Myocyte (in vitro differentiated cells): ENCODE measurements at regions not wholly inside any gene's neighbourhood (a gene's known extent, or its start where the extent isn't known, plus 50 kb on each side); places are given as distances from the start of the nearest gene placed in this dataset.

ENCODE experiments used
- DNase-seq: peaks from one replicate; pipeline ENCODE4 v3.0.0-alpha.2; 2012; ENCODE audit warnings: low read depth

- DNase-seq, result no peak
Observed at GRCh38 chr12:125651625-125652024, 586.4 kb downstream of the AACS start.

- no peak for DNase-seq
Observed at GRCh38 chr12:125652681-125653080, 587.4 kb downstream of the AACS start.

DNA sequence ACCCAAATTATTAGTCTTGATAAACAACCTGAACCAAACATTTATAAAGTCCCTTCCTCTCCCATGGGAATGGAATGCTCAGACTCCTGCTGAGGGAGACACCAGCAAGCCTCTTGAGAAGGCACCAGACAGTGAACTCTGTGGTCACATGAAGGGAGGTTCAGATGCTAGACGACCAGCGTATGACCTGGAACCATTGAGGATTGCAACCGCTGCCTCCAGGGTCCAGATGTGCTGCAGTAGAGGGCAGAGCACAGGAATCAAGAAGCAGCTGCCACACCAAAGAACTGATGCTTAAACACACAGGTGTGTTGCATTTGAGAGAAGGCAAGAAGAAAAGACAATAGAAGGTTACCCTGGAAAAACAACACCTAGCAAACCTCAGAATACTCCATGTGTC is 592.4 kb downstream of the AACS start:
- no peak for DNase-seq

DNA sequence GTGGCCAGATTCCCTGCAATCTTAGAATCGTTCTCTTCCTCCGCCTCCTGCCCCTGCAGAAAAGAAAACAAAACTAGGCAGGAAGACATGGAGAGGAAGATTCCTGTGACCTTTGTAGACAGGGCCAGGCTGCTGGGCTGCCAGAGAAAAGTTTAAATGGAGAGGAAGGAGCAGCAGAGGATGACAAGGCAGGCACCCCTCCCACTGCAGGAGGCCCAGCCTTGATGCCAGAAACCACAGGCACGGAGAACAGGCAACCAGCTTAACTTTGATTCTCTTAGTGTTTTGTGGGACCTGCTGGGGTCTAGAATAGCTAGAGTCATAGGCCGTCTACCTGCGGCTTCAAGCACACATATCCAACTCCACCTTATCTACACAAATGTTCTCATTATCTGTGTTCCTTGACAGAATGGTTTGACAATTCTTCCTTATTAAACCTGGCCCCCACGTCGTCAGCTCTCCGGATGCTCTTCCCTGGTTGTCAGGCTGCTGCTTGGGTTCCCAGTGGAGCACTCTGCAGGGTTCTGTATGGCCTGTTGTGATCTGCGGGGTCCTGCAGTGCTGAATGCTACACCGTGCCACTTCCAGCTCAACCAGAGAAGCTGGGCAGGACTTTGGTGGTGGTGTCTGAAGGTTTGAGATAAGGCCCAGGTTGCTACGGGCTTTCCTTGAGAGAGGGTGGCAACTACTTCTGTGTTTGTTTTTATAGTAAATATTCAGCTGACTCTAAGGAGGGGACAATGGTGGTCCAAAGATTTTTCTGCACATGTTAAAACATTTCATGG is 609.5 kb downstream of the AACS start:
- DNase-seq, result no peak

- no peak for DNase-seq
Observed at GRCh38 chr12:125676366-125676765, 611.1 kb downstream of the AACS start.

- no peak for DNase-seq
Observed at GRCh38 chr12:125677829-125678228, 612.6 kb downstream of the AACS start.

DNA sequence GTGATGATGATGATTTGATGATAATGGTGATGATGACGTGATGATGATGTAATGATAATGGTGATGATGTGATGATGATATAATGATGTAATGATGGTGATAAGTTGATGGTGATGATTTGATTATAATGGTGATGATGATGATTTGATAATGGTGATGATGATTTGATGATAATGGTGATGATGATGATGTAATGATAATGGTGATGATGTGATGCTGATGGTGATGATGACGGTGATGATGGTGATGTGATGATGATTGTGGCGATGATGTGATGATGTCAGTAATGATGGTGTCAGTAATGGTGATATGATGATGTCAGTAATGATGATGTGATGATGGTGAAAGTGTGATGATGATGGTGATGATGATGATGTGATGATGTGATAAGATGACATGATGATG is 613.4 kb downstream of the AACS start:
- no peak for DNase-seq

- DNase-seq, result no peak
Observed at GRCh38 chr12:125683748-125684381, 618.6 kb downstream of the AACS start.

DNA sequence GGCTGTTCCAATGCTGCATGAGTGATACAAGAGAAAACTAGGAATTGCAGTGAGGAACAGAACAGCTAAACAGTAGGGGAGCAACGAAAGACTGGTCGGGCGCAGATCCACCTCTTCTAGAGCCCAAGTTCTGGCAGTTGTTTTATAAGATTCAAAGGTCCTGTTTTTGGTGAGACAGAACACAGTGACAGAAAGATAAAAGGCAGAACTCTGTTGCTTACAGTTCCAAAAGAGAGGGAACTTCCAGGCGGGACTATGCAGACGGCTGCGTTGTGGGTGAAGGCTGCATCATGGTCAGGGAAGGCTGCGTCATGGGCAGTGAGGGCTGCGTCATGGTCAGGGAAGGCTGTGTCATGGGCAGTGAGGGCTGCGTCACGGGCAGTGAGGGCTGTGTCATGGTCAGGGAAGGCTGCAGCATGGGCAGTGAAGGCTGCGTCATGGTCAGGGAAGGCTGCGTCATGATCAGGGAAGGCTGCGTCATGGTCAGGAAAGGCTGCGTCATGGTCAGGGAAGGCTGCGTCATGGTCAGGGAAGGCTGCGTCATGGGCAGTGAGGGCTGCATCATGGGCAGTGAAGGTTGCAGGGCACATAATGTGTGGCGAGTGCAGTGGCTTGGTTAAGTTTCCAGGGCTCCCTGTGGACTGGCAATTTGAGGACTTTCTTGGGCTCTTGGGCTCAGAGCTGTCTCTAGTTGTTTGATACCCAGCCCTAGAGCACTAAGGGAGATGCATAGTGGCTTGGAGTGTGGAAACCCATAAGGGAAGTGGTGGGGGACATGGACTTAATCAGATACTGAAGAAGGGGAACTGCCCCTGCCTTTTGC is 619.9 kb downstream of the AACS start:
- DNase-seq, result no peak

- DNase-seq, result no peak
Observed at GRCh38 chr12:125685915-125686314, 620.7 kb downstream of the AACS start.

- DNase-seq, result no peak
Observed at GRCh38 chr12:125687403-125687802, 622.2 kb downstream of the AACS start.

GRCh38 chr12:125687820-125688219 is 622.6 kb downstream of the AACS start:
- DNase-seq, result no peak

- DNase-seq, result no peak
Observed at GRCh38 chr12:125688223-125688622, 623.0 kb downstream of the AACS start.

DNA sequence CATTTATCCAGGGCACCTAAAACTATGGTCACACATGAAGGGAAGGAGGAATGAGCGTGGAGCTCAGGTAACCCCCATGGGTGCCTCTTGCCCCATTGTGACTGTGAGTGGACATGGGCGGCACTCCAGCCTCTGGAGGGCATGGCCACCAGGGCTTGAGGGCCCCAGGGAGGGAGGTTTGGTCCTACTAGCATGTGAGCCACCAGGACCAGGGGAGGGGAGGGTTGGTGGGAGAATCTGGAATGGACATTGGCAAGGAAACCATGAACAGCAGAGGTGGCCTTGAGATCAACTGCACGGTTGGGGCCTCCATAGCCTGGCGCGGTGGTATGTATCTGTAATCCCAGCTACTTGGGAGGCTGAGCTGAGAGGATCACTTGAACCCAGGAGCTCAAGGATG is 623.6 kb downstream of the AACS start:
- no peak for DNase-seq

DNA sequence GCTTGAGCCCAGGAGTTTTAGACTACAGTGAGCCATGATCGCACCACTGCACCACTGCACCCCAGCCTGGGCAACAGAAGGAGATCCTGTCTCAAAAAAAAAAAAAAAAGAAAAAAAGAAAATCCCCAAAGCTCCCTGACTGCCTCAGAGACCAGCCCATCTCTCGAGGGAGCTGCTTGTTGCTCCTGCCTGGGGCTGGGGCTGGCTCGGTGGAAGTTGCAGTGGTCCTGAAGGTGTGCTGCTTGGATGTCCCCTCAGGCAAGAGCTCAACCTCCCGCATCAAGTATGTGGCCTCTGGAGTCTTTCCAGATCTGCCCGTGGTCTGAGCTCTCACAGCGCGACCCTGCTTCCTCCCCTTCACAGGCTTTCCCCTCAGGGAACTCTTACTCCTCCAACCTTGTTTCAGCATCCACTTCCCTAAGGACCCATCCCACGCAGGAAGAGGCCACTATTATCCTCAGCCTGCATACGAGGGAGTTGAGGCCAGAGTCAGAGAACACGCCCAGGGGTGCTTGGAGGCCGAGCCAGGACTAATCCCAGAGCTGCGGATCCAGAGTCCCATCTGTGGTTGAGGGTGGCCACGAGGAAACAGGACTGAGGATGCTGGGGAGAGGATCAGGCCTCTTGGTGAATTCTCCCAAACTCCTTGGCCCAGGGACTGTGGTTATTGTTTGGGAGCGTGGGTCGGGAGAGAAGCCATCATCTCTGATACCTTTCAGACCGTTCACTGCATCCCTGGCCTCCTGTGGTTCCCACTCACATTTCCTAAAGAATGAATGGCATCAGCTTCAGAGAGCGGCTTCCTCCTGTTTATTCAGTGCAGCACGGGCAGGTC is 624.6 kb downstream of the AACS start:
- DNase-seq, result no peak

- DNase-seq, result no peak
Observed at GRCh38 chr12:125690841-125691240, 625.6 kb downstream of the AACS start.

- no peak for DNase-seq
Observed at GRCh38 chr12:125696054-125696453, 630.8 kb downstream of the AACS start.

DNA sequence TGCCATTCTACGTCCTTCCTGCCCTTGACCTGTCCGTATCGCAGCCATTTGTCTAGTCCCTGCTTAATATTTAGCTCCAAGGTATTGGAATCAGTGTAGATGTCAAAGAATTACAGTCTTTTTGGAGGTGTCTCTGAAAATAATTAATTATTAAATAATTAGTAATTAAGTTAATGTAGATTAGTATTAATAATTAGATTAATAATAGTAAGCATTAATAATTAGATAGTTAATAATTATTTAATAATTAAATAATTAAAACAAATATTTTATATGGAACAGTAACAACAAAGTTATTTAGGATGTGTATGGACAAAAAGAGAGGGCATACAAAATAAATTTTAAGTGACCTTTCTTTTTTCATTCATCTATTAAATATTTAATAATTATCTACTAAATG is 639.6 kb downstream of the AACS start:
- DNase-seq, result no peak

DNA sequence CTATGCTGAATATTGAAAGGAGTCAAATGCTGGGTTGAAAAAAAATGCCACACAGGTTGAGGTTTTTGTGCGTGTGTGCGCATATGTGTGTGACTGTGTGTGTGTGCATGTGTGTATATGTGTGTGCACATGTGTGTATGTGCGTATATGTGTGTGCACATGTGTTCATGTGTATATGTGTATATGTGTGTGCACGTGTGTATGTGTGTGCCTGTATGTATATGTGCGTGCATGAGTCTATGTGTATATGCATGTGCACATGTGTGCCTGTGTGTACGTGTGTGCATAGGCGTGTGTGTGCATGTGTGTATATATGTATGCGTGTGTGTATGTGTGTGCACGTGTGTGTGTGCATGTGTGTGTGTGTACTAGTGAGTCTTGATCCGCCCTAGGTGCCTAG is 655.7 kb downstream of the AACS start:
- no peak for DNase-seq

DNA sequence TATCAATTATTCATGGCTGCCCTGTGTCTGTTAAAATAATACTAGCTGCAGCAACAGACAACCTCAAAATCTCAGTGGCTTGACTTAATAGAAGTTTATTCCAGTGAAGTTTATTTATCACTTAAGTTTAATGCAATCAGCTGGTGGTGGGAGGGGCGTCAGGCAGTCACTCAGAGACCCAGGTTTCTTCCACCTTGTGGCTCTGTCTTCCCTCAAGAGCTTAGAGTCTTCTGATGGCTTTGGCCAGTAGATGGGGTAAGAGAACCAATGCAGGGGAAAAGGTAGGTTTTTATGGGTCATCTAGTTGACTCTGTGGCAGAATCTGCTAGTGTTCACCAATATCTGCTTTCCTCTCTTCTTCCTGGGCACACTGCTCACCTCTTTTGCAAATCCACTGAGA is 668.9 kb downstream of the AACS start:
- no peak for DNase-seq

DNA sequence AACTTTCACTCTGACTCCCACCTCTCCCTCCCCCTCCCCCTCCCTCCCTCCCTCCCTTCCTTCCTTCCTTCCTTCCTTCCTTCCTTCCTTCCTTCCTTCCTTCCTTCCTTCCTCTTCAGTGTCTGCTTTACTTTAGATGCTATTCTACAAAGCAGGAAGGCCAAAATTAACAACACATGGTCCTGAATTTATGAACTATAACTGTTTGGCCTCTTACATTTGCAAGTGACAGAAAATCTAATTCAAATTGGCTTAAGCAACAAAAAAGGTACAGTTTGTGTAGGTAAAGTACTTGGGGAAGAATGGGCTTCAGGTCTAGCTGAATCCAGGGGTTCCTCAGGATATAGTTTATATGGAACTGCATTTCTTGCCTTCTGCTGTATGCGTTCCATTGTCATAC is 673.0 kb downstream of the AACS start:
- no peak for DNase-seq
